A549 (cell line): ENCODE measurements at regions not wholly inside any gene's neighbourhood (a gene's known extent, or its start where the extent isn't known, plus 50 kb on each side); places are given as distances from the start of the nearest gene placed in this dataset.

Source experiments
- ATAC-seq, 2 experiments: fragments of 200-7000 bp in 1 of 2; fragments of >200 bp in 1 of 2; cut with Nextera tagmentation in 1 of 2; cut with Tn5 transposase in 1 of 2; 3 replicates each; pipeline versions ENCODE4 v1.8.0 to v1.9.1; 2018 to 2020; ENCODE audit warnings: mild to moderate bottlenecking in 1 of 2, moderate library complexity in 1 of 2
- CTCF ChIA-PET: fragments of 300-600 bp; sonication (Branson Sonifier 250); formaldehyde crosslinking; extraction: SDS; loops from one replicate; lab custom pipeline; 2021; ENCODE audit warnings: antibody characterized with exemption, inconsistent platforms; lab: Yijun Ruan, JAX
- POLR2A ChIA-PET: fragments of 350-600 bp; formaldehyde crosslinking; extraction: SDS; loops from one replicate; lab custom pipeline; 2021; ENCODE audit warnings: antibody characterized with exemption, inconsistent platforms; lab: Yijun Ruan, JAX
- DNase-seq, 2 experiments: peaks; one replicate each; pipeline versions ENCODE4 v3.0.0 to v3.0.0-alpha.2; 2011 to 2016; ENCODE audit warnings: low read depth in 1 of 2, low spot score in 1 of 2
- FAIRE-seq: peaks from 2 replicates; lab custom pipeline; 2011; peaks lifted over from hg19 to GRCh38; lab: Jason Lieb, UNC
- H3K27ac ChIP-seq, 2 experiments: fragments of >200 bp; sonication (Bioruptor Twin); formaldehyde crosslinking; 3 replicates each; pipeline ENCODE4 v1.5.1; 2016 to 2017
- H3K4me1 ChIP-seq: fragments of >200 bp; sonication (Bioruptor Twin); formaldehyde crosslinking; 3 replicates; pipeline ENCODE4 v1.6.1; 2016
- H3K4me2 ChIP-seq: fragments of >200 bp; sonication (Bioruptor Twin); formaldehyde crosslinking; 3 replicates; pipeline ENCODE4 v1.6.1; 2016
- H3K4me3 ChIP-seq: fragments of >200 bp; sonication (Bioruptor Twin); formaldehyde crosslinking; 3 replicates; pipeline ENCODE4 v1.5.1; 2016
- H3K9me3 ChIP-seq: fragments of >200 bp; sonication (Bioruptor Twin); formaldehyde crosslinking; 3 replicates; pipeline ENCODE4 v1.6.1; 2016
- ATOH8 ChIP-seq: fragments of 250-450 bp; sonication (Bioruptor Pico); IDR thresholded peaks from 2 replicates; pipeline ENCODE4 v1.5.0; 2020; ENCODE audit warnings: low read depth, mild to moderate bottlenecking, moderate library complexity
- CHD4 ChIP-seq: fragments of 200-600 bp; sonication (generic); IDR thresholded peaks from 2 replicates; pipeline ENCODE4 v1.6.1; 2016; ENCODE audit warnings: antibody characterized with exemption, mild to moderate bottlenecking, borderline replicate concordance
- CTCF ChIP-seq: fragments of >200 bp; sonication (Bioruptor Twin); formaldehyde crosslinking; IDR thresholded peaks from 3 replicates; pipeline ENCODE4 v1.5.1; 2016
- EHF ChIP-seq: fragments of 250-450 bp; sonication (Bioruptor Pico); IDR thresholded peaks from 2 replicates; pipeline ENCODE4 v1.5.0; 2020; ENCODE audit warnings: mild to moderate bottlenecking
- EHMT2 ChIP-seq: fragments of 200-600 bp; sonication (generic); IDR thresholded peaks from 2 replicates; pipeline ENCODE4 v1.6.1; 2016; ENCODE audit warnings: antibody characterized with exemption, low read depth, mild to moderate bottlenecking, moderate library complexity
- ESRRA ChIP-seq: fragments of 150-350 bp; IDR thresholded peaks from 2 replicates; pipeline ENCODE4 v1.6.1; 2014; ENCODE audit warnings: mild to moderate bottlenecking, low read length, borderline replicate concordance
- FOSB ChIP-seq: fragments of 250-450 bp; sonication (Bioruptor Pico); IDR thresholded peaks from 2 replicates; pipeline ENCODE4 v1.5.0; 2020; ENCODE audit warnings: mild to moderate bottlenecking, moderate library complexity
- FOSL2 ChIP-seq, 2 experiments: fragments of 450-650 bp in 1 of 2; fragments of >200 bp in 1 of 2; sonication (Bioruptor Twin) in 1 of 2; formaldehyde crosslinking; IDR thresholded peaks; 2 replicates each; pipeline versions ENCODE4 v1.5.0 to v1.6.1; 2016 to 2020; ENCODE audit warnings: mild to moderate bottlenecking in 1 of 2, moderate library complexity in 1 of 2
- GATA3 ChIP-seq: IDR thresholded peaks from 2 replicates; pipeline ENCODE4 v1.6.1; 2012; ENCODE audit warnings: borderline replicate concordance
- HES2 ChIP-seq: fragments of >200 bp; sonication (Bioruptor Twin); formaldehyde crosslinking; IDR thresholded peaks from 2 replicates; pipeline ENCODE4 v1.6.1; 2016
- JUN ChIP-seq, 2 experiments: fragments of >200 bp; sonication (Bioruptor Twin); formaldehyde crosslinking; IDR thresholded peaks; 2 replicates in 1 of 2; 3 replicates in 1 of 2; pipeline ENCODE4 v1.6.1; 2016 to 2017
- KDM1A ChIP-seq: fragments of 200-600 bp; sonication (generic); IDR thresholded peaks from 2 replicates; pipeline ENCODE4 v1.6.1; 2016; ENCODE audit warnings: low read depth, mild to moderate bottlenecking
- KDM5A ChIP-seq: fragments of 200-600 bp; sonication (generic); IDR thresholded peaks from 2 replicates; pipeline ENCODE4 v1.6.1; 2016; ENCODE audit warnings: antibody characterized with exemption, mild to moderate bottlenecking
- MAZ ChIP-seq: fragments of 150-350 bp; IDR thresholded peaks from 2 replicates; pipeline ENCODE4 v1.6.1; 2014; ENCODE audit warnings: antibody characterized with exemption, low read depth, low read length, borderline replicate concordance
- NFE2L2 ChIP-seq: fragments of 150-350 bp; conservative IDR thresholded peaks from 2 replicates; pipeline ENCODE4 v1.6.1; 2014; ENCODE audit warnings: low read length
- NPAS2 ChIP-seq: fragments of 250-450 bp; sonication (Bioruptor Pico); IDR thresholded peaks from 2 replicates; pipeline ENCODE4 v1.8.0; 2022; ENCODE audit warnings: mild to moderate bottlenecking, moderate library complexity, borderline replicate concordance
- NR3C1 ChIP-seq: fragments of >200 bp; sonication (Bioruptor Twin); formaldehyde crosslinking; IDR thresholded peaks from 3 replicates; pipeline ENCODE4 v1.6.1; 2017
- PBX3 ChIP-seq: IDR thresholded peaks from 2 replicates; pipeline ENCODE4 v1.6.1; 2012
- POLR2AphosphoS2 ChIP-seq: conservative IDR thresholded peaks from 2 replicates; pipeline ENCODE4 v1.6.1; 2012; ENCODE audit warnings: low read length, improper control_type of control experiment, inconsistent platforms
- RAD21 ChIP-seq, 2 experiments: fragments of >200 bp in 1 of 2; sonication (Bioruptor Twin) in 1 of 2; formaldehyde crosslinking in 1 of 2; IDR thresholded peaks in 1 of 2; conservative IDR thresholded peaks in 1 of 2; 2 replicates in 1 of 2; 3 replicates in 1 of 2; pipeline ENCODE4 v1.6.1; 2012 to 2018; ENCODE audit warnings: inconsistent platforms in 1 of 2
- RARB ChIP-seq: fragments of 250-450 bp; sonication (Bioruptor Pico); IDR thresholded peaks from 2 replicates; pipeline ENCODE4 v1.8.0; 2021; ENCODE audit warnings: mild to moderate bottlenecking, moderate library complexity
- RCOR1 ChIP-seq: fragments of 150-350 bp; IDR thresholded peaks from 2 replicates; pipeline ENCODE4 v1.6.1; 2014; ENCODE audit warnings: antibody characterized with exemption, low read length, low read depth
- RFX5 ChIP-seq: fragments of 450-650 bp; IDR thresholded peaks from 2 replicates; pipeline ENCODE4 v1.7.1; 2014; ENCODE audit warnings: antibody characterized with exemption, mild to moderate bottlenecking, moderate library complexity
- RNF2 ChIP-seq: fragments of 200-600 bp; sonication (generic); IDR thresholded peaks from 2 replicates; pipeline ENCODE4 v1.6.1; 2016; ENCODE audit warnings: low read depth, mild to moderate bottlenecking, antibody characterized with exemption, moderate library complexity, borderline replicate concordance
- SMC3 ChIP-seq: fragments of >200 bp; sonication (Bioruptor Twin); formaldehyde crosslinking; IDR thresholded peaks from 3 replicates; pipeline ENCODE4 v1.6.1; 2018; ENCODE audit warnings: inconsistent platforms
- ZC3H11A ChIP-seq: fragments of 450-650 bp; IDR thresholded peaks from 2 replicates; pipeline ENCODE4 v1.6.1; 2014; ENCODE audit warnings: antibody characterized with exemption, mild to moderate bottlenecking
- ZSCAN20 ChIP-seq: fragments of 250-450 bp; sonication (Bioruptor Pico); IDR thresholded peaks from 2 replicates; pipeline ENCODE4 v1.8.0; 2022; ENCODE audit warnings: mild to moderate bottlenecking, moderate library complexity
- WGBS: methylation state at CpG from one replicate; pipeline ENCODE4 v1.1.6; 2017; ENCODE audit errors: missing lambda C conversion rate; 5-methylcytosine and 5-hydroxymethylcytosine counted together
- TF ChIP-seq, protein P1 (sequence below): fragments of 450-650 bp; IDR thresholded peaks from 2 replicates; pipeline ENCODE4 v1.6.1; 2014; ENCODE audit warnings: antibody characterized with exemption
- TF ChIP-seq, protein P2 (sequence below): IDR thresholded peaks from 2 replicates; pipeline ENCODE4 v1.6.1; 2012
- TF ChIP-seq, protein P3 (sequence below): IDR thresholded peaks from 2 replicates; pipeline ENCODE4 v1.6.1; 2012; ENCODE audit warnings: low read depth, borderline replicate concordance

GRCh38 chr9:68619636-68620035 lies 79.0 kb upstream of the TMEM252 start:
- 0% methylated on average over 1 of the region's 1 CpG for WGBS
- no peaks in the 10 kb centered on the region for H3K4me1 ChIP-seq
- no peak for FAIRE-seq
- POLR2A ChIA-PET, result no interaction called here
- TF ChIP-seq GATA3 (no peak), KDM1A (no peak), MAZ (no peak), RFX5 (no peak), EHMT2 (no peak), NFE2L2 (no peak), RNF2 (no peak), CTCF (no peak), ESRRA (no peak), KDM5A (no peak), ATOH8 (no peak), FOSB (CRISPR knock-in tag) (no peak), ZC3H11A (no peak)
- TF ChIP-seq, protein P1, sequence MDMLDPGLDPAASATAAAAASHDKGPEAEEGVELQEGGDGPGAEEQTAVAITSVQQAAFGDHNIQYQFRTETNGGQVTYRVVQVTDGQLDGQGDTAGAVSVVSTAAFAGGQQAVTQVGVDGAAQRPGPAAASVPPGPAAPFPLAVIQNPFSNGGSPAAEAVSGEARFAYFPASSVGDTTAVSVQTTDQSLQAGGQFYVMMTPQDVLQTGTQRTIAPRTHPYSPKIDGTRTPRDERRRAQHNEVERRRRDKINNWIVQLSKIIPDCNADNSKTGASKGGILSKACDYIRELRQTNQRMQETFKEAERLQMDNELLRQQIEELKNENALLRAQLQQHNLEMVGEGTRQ, result no peak
- TF ChIP-seq, protein P2, sequence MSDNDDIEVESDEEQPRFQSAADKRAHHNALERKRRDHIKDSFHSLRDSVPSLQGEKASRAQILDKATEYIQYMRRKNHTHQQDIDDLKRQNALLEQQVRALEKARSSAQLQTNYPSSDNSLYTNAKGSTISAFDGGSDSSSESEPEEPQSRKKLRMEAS, result no peak
- TF ChIP-seq, protein P3, sequence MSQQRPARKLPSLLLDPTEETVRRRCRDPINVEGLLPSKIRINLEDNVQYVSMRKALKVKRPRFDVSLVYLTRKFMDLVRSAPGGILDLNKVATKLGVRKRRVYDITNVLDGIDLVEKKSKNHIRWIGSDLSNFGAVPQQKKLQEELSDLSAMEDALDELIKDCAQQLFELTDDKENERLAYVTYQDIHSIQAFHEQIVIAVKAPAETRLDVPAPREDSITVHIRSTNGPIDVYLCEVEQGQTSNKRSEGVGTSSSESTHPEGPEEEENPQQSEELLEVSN, result no peak
- TF ChIP-seq, all 56 proteins: peak for 0
- DNase-seq, result no peak
- H3K4me3 ChIP-seq, result no peak overlapping the region
- H3K27ac ChIP-seq, result no peak overlapping the region
- ATAC-seq, result no peak
- no peak overlapping the region for H3K4me2 ChIP-seq
- CTCF ChIA-PET, result no interaction called here
- no peaks in the 10 kb centered on the region for H3K9me3 ChIP-seq

DNA sequence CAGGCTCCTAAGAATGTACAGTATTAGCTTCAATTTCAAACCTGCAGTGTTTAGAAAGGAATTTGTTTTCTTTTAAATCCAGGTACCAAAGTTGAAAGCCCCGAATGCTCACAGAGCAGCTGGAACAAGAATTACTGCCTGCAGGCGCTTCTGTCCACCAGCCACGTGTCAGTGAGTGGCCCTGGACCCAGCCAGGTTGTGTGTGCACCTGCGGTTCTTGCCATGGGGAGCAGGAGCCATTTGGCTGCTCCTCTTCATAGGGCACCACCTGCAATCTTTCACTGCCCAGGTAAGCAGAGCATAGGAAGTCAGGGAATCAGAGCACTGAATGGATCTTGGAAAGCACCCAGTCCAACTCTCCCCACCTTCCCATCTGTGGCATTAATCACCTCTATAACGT lies 79.5 kb upstream of the PIP5K1B start:
- Histone ChIP-seq H3K4me3 (no peak overlapping the region), H3K4me1 (no peaks in the 10 kb centered on the region), H3K4me2 (no peak overlapping the region), H3K9me3 (no peaks in the 10 kb centered on the region), H3K27ac (no peak overlapping the region)
- TF ChIP-seq RARB (CRISPR knock-in tag) (no peak), RFX5 (no peak), FOSB (CRISPR knock-in tag) (no peak), ESRRA (no peak), CHD4 (no peak), NPAS2 (CRISPR knock-in tag) (no peak), SMC3 (no peak), ZC3H11A (no peak)
- ChIA-PET POLR2A (no interaction called here), CTCF (no interaction called here)
- 0% methylated on average over 5 of the region's 5 CpGs for WGBS
- DNase-seq (no peak), FAIRE-seq (no peak), ATAC-seq (no peak)

GRCh38 chr9:68626526-68626925 lies 78.5 kb upstream of the PIP5K1B start:
- WGBS, result 6% methylated on average over 2 of the region's 2 CpGs
- ATAC-seq, result no peak
- H3K9me3 ChIP-seq, result no peaks in the 10 kb centered on the region
- no peak overlapping the region for H3K4me2 ChIP-seq
- H3K4me3 ChIP-seq, result no peak overlapping the region
- ChIA-PET POLR2A (no interaction called here), CTCF (no interaction called here)
- H3K27ac ChIP-seq, result no peak overlapping the region
- TF ChIP-seq NR3C1, result no peak
- TF ChIP-seq SMC3, result no peak
- no peak for TF ChIP-seq NFE2L2
- TF ChIP-seq CHD4, result no peak
- TF ChIP-seq HES2, result no peak
- no peak for TF ChIP-seq RAD21 (conservative IDR thresholded peaks at IDR 0.05 in 1 of 2, IDR thresholded peaks at IDR 0.05 in 1 of 2)
- TF ChIP-seq ZSCAN20 (CRISPR knock-in tag), result no peak
- no peak for TF ChIP-seq EHF
- TF ChIP-seq EHMT2, result no peak
- TF ChIP-seq POLR2AphosphoS2, result no peak
- TF ChIP-seq FOSL2 (IDR thresholded peaks at IDR 0.05), result no peak
- TF ChIP-seq FOSL2 (CRISPR knock-in tag; IDR thresholded peaks at IDR 0.05), result no peak
- TF ChIP-seq MAZ, result no peak
- TF ChIP-seq JUN (IDR thresholded peaks at IDR 0.05), result no peak
- TF ChIP-seq PBX3, result no peak
- TF ChIP-seq RCOR1, result no peak
- no peak for TF ChIP-seq RARB (CRISPR knock-in tag)
- no peaks in the 10 kb centered on the region for H3K4me1 ChIP-seq
- no peak for DNase-seq
- no peak for FAIRE-seq
